Suppressor macrophage treated with lipopolysaccharide for 4 hours (primary cell): ENCODE measurements at regions not wholly inside any gene's neighbourhood (a gene's known extent, or its start where the extent isn't known, plus 50 kb on each side); places are given as distances from the start of the nearest gene placed in this dataset.
"Not testable (repeated sequence)": the region's sequence is repeated elsewhere in the genome, so short reads cannot be mapped to it uniquely, and the experiment has no call there.

Experiments
- DNase-seq: peaks from one replicate; pipeline ENCODE4 v3.0.0-alpha.2; 2020

GRCh38 chr9:22508354-22508753, 61.7 kb downstream of the DMRTA1 start:
- DNase-seq = not testable (repeated sequence)

GRCh38 chr9:22508790-22509189, 62.2 kb downstream of the DMRTA1 start:
- DNase-seq = no peak

GRCh38 chr9:22512495-22512894, 65.9 kb downstream of the DMRTA1 start:
- DNase-seq = no peak

GRCh38 chr9:22514871-22515270, 68.2 kb downstream of the DMRTA1 start:
- DNase-seq = no peak

GRCh38 chr9:22522206-22522740, 75.6 kb downstream of the DMRTA1 start:
- DNase-seq = no peak

GRCh38 chr9:22528485-22528884, 81.9 kb downstream of the DMRTA1 start:
- no peak for DNase-seq

- no peak for DNase-seq
These were observed 83.0 kb downstream of the DMRTA1 start for GRCh38 chr9:22529426-22530199.

- DNase-seq = no peak
These were observed 89.2 kb downstream of the DMRTA1 start for GRCh38 chr9:22535780-22536179.

GRCh38 chr9:22537721-22538120, 91.1 kb downstream of the DMRTA1 start:
- no peak for DNase-seq

GRCh38 chr9:22548625-22549024, 102.0 kb downstream of the DMRTA1 start:
- no peak for DNase-seq

GRCh38 chr9:22574740-22575139, 128.1 kb downstream of the DMRTA1 start:
- no peak for DNase-seq

- no peak for DNase-seq
These were observed 134.2 kb downstream of the DMRTA1 start for GRCh38 chr9:22580788-22581187.

- DNase-seq = no peak
These were observed 135.6 kb downstream of the DMRTA1 start for GRCh38 chr9:22582221-22582620.

- no peak for DNase-seq
These were observed 142.3 kb downstream of the DMRTA1 start for GRCh38 chr9:22588918-22589317.

GRCh38 chr9:22590336-22591033, 143.9 kb downstream of the DMRTA1 start:
- no peak for DNase-seq

- DNase-seq = no peak
These were observed 149.2 kb downstream of the DMRTA1 start for GRCh38 chr9:22595805-22596204.

- DNase-seq = no peak
These were observed 170.5 kb downstream of the DMRTA1 start for GRCh38 chr9:22617156-22617555.

GRCh38 chr9:22622815-22623214, 176.2 kb downstream of the DMRTA1 start:
- DNase-seq = no peak

GRCh38 chr9:22623236-22623635, 176.6 kb downstream of the DMRTA1 start:
- DNase-seq = no peak

- DNase-seq = no peak
These were observed 178.9 kb downstream of the DMRTA1 start for GRCh38 chr9:22625540-22625939.

GRCh38 chr9:22643541-22643940, 196.9 kb downstream of the DMRTA1 start:
- no peak for DNase-seq

- no peak for DNase-seq
These were observed 199.3 kb downstream of the DMRTA1 start for GRCh38 chr9:22645893-22646292.

GRCh38 chr9:22649384-22649783, 202.8 kb downstream of the DMRTA1 start:
- no peak for DNase-seq

GRCh38 chr9:22650145-22650544, 203.5 kb downstream of the DMRTA1 start:
- no peak for DNase-seq
